HG03039 (cell line): ENCODE measurements at regions not wholly inside any gene's neighbourhood (a gene's known extent, or its start where the extent isn't known, plus 50 kb on each side); places are given as distances from the start of the nearest gene placed in this dataset.
"Not testable (repeated sequence)": the region's sequence is repeated elsewhere in the genome, so short reads cannot be mapped to it uniquely, and the experiment has no call there.

ENCODE experiments used
- ATAC-seq: cut with Tn5 transposase; IDR thresholded peaks from one replicate; pipeline ENCODE4 v1.9.1; 2021; ENCODE audit warnings: mild to moderate bottlenecking, moderate library complexity; ENCODE audit not compliant: unreplicated experiment

DNA sequence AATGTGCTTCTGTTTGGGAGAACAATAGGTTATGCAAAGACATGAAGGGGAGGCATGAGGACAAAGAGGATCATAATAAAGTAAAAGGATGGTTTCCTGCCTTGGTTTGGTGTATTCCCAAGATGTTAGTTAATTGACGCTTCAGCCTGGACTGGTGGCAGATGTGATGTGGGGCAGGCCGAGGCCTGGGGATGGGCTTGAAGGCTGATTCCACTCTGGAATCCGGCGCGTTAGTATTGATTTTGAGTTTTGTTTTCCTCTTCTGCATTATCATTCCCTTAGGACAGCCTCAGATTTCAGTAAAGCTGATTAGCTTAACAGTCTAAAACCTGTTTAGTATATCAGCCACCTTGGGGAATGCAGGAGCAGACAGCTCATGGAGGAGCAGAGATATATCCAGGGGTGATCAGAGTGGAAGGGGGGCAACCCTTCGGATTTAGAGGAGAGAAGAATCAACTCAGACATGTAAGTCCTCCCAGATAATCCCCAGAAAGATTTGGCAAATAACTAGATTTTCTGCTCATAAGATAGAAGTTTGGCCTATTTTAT, 159.8 kb upstream of the MTPN start:
- ATAC-seq: no peak

DNA sequence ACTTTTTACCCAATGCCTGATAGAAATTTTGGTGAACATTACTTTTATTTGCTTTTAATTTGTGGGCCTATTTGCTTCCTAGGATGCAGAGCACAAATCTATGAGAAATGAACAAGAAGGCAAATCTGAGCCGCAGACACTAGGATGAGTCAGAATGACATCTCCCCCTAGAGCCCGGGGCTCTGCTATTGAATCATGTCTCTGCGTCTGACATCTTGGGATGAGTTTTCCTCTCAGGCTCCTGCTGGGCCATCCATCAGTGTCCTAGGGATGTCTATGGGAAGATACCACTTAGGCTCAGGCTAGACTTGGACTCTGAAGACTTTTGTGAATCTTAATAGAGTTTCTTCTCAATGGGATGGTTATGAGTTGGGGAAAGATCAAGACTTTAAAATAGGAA, 157.3 kb upstream of the MTPN start:
- ATAC-seq: no peak

DNA sequence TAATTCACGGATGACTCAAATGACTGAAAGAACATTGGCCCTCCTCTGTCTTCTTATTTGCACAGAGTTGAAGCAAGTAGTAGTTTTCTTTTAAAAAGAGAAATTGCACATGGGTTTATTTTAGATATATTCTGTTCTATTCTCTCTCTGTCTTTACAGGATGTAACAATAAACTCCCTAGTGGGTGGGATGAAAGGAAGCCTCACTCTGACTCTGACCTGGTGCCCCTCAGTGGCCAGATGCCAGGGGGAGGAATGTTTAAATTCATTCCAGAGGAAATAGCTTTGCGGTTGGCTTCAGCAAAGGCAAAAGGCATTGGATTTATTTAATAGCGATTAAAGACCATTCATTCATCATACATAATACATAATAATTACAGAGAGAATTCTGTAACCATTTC, 156.4 kb upstream of the MTPN start:
- no peak for ATAC-seq

DNA sequence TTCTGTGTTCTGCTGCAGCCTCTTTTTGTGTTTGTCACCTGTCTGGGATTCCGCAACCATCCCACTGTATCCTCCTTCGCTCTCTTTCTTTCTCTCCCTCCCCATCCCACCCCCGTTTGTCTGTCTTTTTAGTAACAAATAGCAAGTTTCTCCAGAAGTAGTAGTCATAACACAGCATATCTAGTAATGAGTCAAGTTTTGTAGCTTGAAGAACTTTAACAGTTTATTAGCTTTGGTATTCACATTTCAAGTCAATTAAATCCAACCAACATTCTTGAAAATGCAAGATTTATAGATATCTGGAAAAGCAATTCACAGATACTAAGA, 154.1 kb upstream of the MTPN start:
- no peak for ATAC-seq

DNA sequence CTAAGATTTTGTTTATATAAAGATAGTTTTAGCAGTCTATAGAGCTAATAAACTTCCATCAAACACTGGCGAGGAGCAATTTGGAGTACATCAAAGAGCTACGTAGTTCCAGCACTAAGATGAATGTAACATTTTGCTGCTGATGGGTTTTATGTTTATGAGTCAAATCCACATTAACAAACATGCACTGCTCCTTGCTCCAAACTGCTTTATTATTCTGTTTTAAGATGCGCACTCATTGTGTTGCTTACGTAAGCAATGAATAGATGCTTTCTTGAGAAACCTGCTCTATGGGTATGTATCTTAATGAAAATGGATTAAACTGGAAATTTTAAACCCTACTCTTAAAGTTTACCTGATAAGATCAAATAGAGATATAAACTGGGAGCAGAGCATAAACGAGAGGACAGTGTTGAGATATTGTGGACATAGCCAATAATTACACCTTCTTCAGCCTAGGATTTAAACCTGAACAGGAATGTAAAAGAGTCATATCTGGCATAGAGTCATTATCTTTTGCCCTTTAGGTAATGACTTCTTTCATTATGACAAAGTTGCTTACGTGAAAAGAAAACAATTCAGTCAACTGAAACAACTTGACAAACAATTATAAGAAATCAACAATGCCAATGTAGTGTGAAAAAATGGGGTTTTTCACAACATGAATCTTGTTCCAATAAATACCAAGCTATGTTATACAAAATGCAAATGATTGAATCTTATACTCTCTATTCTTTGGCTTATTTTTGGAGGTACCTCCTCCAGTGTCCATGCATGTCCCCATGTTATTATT, 153.5 kb upstream of the MTPN start:
- no peak for ATAC-seq

DNA sequence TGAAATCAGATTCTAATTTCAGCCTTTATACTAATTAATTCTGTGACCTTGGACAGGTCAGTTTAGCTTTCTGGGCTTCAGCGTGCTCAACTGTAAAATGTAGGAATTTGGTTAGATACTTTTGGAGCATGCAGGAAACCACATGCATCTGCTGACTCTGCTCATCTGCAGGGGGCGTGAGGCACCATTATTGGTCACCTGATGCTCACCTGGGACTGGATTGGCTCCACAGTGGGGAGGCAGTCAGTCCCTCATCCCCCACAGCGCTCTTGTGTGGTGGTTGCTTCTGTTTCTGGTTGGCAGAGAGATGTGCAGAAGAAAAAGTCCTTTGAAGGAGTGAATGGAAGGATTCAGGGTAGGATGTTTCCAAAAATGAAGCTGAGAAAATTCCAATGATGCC, 150.9 kb upstream of the MTPN start:
- ATAC-seq: no peak

DNA sequence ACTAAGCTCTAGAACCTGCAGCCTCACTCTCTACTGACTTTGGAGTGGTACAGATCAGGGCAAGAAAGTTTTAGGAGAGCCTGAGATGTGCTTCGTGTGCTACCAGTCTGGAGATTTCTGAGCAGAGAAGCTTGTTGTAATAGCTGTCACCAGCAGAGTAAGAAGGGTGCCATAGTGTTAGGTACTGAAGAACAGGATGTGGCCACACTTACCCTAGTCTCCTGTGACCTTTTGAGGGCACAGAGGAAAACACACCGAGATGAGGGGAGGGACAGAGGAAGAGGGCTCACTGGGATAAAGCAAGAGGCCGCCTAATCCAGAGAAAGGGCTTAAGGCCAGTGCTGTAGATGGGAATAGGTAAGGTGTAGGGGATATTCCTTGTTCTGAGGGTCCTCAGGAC, 146.2 kb upstream of the MTPN start:
- ATAC-seq: no peak

DNA sequence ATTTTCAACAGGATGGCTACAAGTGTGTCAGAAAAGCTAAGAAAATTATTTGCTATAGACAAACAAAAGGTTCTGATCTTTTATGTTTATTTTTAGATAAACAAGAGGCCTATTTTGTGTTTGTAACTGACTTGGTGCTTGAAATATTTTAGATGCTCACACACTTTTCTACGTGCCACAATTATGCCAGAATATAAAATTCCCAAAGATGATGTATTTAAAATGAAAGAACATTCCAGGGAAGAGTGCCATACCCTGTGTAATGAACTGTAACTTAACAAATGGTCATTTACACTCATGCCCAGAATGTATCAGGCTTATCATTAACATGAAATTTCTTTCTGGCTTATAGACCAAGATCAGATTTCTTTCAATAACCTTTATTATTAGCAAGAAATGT, 144.9 kb upstream of the MTPN start:
- no peak for ATAC-seq

DNA sequence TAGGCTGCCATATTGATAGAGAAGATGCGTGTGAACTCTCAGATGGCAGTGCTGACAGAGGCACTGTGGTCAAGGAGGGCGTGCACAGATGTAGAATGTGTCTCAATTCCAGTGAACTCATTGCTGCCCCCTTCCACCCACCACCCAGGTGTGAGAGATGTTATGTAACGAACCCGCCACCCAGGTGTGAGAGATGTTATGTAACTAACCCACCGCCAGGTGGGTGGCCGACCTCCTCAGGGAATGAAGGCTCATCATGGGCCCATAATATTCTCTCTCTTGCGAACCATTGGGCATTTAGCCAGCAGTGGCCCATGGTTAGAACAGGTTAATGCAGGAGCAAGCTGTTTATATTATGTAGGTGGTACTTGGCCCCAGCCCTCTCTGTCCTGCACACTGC, 140.4 kb upstream of the MTPN start:
- ATAC-seq: no peak

DNA sequence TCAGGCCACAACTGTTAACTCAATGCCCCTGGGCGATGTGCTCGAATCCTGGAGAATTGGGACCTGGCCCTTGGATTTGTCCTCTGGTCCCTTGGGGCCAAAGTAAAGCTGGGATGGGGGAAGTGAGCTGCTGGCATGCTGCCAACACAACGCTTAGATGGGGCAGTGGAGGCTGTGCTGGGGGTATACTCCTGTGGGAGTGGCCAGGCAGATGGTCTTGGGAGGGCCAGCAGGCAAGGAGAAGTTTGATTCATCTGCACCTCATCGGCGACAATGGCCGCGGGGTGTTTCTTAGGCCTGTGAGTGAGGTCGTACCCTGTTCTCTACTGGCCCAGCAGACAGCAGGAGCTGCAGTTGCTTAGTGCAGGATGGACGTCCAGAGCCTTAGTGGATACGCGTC, 139.0 kb upstream of the MTPN start:
- ATAC-seq: no peak

DNA sequence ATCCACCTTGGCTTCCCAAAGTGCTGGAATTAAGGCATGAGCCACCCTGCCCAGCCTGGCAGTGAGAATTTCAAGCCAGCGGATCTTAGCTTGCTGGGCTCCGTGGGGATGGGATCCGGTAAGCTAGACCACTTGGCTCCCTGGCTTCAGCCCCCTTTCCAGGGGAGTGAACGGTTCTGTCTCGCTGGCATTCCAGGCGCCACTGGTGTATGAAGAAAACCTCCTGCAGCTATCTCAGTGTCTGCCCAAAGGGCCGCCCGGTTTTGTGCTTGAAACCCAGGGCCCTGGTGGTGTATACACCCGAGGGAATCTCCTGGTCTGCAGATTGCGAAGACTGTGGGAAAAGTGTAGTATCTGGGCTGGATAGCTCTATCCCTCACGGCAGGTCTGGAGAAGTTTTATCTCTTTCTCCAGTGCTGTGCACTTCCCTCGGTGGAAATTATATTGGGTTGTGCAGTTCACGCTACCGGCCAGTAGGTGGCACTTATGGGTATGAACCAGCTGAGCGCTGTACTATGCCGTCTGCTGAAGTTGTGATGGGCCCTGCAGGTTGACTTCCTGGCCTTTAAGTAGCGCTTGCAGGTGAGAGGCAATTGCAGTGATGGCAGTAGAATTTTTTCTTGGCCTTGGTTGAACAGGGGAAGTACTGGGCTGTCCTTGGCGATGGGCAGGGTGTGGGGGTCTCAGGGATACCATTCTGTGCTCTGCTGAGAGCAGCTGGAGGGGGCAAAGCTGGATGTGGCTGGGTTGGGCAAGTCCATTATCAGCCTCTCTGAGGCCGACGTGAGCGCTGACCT, 138.0 kb upstream of the MTPN start:
- ATAC-seq: peak; percentile 97

DNA sequence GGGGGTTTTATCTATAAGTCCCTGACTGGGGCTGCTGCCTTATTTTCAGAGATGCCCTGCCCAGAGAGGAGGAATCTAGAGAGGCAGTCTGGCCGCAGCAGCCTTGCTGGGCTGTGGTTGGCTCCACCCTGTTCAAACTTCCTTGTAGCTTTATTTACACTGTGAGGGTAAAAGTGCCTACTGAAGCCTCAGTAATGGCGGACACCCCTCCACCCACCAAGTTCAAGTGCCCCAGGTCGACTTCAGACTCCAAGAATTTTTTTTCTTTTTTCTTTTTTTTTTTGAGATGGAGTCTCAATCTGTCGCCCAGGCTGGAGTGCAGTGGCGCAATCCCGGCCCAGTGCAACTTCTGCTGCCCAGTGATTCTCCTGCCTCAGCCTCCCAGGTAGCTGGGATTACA, 137.3 kb upstream of the MTPN start:
- ATAC-seq: not testable (repeated sequence)

DNA sequence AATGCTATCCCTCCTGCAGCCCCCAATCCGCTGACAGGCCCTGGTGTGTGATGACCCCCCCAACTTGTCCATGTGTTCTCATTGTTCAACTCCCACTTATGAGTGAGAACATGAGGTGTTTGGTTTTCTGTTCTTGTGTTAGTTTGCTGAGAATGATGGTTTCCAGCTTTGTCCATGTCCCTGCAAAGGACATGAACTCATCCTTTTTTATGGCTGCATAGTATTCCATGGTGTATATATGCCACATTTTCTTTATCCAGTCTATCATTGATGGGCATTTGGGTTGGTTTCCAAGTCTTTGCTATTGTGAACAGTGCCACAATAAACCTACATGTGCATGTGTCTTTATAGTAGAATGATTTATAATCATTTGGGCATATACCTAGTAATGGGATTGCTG, 131.9 kb upstream of the MTPN start:
- ATAC-seq: not testable (repeated sequence)

DNA sequence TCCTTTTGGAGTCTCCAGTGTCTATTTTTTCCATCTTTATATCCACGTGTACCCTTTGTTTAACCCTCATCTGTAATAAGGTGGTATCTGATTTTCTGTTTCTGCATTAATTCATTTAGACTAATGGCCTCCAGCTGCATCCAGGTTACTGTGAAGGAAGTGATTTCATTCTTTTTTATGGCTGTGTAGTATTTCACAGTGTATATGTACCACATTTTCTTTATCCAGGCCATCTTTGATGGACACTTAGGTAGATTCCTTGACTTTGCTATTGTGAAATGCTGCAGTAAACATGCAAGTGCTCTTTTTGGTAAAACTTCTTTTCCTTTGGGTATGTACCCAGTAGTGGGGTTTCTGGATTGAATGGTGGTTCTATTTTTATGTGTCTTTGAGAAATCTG, 128.0 kb upstream of the MTPN start:
- ATAC-seq: no peak

DNA sequence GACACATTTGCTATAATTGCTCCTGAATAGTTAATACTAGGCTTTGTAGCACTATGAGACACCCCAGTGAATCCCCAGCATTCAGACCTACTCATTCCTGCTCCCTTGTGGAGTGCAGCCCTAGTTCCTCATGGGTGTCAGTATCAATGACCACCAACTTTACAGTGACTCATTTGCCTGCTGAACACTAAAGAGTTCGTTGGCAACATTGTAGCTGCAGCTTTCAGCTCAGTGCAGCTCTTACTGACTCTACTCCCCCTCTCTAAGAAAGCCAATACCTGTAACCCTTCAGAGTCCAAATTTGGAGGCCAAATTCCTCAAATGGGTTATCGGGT, 127.1 kb upstream of the MTPN start:
- no peak for ATAC-seq

DNA sequence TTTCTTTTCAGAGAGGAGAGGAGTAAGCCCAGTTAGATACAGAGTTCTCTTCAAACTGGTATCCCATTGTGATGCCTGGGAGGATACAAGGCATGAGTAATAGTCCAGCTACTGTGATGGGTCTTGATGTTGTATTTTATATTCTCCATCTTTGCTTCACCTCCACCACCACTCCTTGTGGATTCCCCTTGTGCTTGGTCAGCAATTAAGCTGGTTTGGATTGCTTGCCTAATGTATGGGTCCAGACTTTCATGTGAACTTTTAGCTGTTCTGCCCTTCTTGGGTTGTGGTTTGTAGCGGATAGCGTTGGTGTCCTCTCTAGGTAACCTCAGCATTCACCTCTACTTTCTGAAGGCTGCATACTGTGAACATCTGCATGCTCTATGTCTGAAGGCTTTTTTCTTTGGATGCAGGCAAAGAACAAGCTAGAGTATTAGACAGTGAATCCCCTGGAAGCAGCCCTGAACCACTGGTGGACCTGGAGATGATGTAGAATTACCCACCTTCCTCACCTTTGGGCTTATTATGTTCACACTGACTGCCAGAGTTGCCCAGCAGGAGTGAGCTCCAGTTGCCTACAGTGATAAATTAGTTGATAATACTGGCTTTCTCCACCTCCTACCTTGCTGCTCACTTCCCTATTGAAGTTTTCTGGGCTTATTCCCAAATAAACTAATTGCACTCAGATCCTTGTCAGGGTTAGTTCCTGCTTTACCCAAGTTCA, 126.5 kb upstream of the MTPN start:
- ATAC-seq: no peak

DNA sequence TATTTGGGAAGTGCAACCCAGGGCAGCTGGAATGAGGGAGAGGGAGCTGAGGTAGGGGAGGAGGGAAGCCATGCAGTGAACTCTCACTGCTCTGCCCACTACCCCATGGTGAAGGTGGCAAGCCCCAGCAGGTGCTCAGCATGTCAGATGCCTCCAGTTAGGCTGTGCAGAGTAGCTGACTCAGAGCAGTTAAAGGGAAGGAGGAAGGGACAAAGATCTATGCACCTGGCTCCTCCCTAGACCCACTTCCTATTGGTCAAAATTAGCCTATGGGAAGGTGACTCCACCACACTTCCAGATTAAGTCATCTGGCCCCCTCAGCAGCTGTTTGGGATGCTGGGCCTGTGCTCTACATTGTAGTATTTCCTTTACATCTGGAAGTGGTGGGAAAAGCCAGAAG, 125.7 kb upstream of the MTPN start:
- ATAC-seq: no peak

DNA sequence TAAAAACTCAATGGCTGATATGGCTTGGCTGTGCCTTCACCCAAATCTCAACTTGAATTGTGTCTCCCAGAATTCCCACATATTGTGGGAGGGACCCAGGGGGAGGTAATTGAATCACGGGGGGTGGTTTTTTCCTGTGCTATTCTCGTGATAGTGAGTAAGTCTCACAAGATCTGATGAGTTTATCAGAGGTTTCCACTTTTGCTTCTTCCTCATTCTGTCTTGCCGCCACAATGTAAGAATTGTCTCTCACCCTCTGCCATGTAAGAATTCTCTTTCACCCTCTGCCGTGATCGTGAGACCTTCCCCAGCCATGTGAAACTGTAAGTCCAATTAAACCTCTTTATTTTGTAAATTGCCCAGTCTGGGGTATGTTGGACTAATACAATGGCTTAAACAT, 115.6 kb upstream of the MTPN start:
- not testable (repeated sequence) for ATAC-seq

DNA sequence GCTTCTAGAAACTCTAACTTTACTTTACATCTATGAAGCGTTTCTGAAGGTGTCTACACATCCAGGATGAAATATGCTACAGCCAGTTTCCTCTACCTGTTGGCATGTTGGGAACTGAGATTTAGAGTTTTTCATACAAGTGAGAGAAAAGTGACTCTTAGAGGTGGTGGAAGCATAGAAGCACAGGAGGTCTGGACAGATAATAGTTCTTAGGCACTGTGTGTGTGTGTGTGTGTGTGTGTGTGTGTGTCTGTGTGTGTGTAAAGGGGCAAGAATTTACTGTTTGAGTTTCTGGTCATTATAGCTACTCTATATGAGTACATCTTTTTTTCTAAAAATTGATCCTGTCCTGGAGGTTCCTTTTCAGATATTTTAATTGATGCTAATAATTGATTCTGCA, 110.7 kb upstream of the MTPN start:
- no peak for ATAC-seq

DNA sequence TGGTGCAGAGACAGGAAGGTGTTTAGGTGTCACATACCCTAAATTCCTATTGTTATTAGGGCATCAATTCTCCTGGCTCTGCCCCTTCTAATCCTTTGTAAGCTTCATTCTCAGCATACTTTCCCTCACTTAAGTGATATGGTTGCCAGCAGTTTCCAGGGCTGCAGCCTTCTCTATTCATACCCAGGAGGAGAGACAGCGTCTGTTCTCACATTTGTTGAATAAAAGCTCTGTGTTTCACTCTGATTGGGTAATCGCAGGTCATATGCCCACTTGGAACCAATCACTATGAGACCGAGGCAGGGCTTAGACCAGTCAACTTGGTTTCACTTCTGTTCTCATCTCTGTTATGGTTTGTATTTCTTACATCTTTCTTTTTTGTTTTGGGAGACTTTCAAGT, 109.6 kb upstream of the MTPN start:
- ATAC-seq: peak; percentile 87

DNA sequence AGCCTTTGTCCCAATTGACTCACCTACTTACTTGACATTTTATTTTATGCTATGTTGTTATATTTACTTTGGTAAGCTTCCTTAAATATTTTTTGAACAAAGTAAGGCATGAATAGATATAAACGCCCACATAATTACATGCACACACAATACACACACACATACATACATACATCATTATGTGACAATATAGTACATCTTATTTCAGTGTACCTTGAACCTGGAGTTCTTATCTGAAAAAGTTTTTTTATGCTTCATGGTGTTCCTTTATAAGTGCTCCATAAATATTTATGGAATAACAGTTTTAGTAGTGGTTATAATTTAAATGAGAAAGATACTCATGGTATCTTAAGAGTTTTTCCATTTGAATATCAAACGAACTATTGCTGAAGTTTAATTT, 102.8 kb upstream of the MTPN start:
- no peak for ATAC-seq

DNA sequence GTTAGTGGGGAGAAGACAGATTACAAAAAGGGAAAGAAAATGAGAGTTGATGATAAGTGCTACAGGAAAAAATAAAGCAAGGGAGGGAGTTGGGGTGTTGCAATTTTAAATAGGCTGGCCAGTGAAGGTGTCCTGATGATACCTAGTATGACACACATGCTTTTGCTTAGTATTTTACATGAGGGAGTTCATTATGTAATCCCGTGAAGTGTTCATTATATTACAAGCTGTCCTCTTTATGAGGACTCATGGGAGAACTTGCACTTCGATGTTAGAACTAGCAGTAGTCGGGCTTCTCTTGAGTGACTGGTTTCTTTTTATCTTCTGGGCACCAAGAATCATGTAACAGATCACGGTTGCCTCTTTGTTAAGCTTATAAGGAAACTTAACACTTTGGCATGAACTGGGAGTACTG, 102.3 kb upstream of the MTPN start:
- ATAC-seq: no peak
